Osteoblast (primary cell): ENCODE measurements at regions not wholly inside any gene's neighbourhood (a gene's known extent, or its start where the extent isn't known, plus 50 kb on each side); places are given as distances from the start of the nearest gene placed in this dataset.
A peak's percentile ranks its signal among the peaks of the same experiment; 100 is the strongest.

ENCODE experiments used
- DNase-seq: peaks from one replicate; pipeline ENCODE4 v3.0.0; 2011; ENCODE audit warnings: low spot score, mixed read lengths; ENCODE audit not compliant: insufficient read length; ENCODE audit errors: missing footprints
- H2AFZ ChIP-seq: 2 replicates; pipeline ENCODE4 v1.6.0; 2011; ENCODE audit warnings: mild to moderate bottlenecking, low read length
- H3K27ac ChIP-seq: 2 replicates; pipeline ENCODE4 v1.5.1; 2011; ENCODE audit warnings: mild to moderate bottlenecking, low read depth, low read length, moderate library complexity
- H3K27me3 ChIP-seq: 2 replicates; pipeline ENCODE4 v1.6.0; 2012; ENCODE audit warnings: mild to moderate bottlenecking, control low read depth, inconsistent platforms, low read length, moderate library complexity; ENCODE audit not compliant: insufficient read depth
- H3K36me3 ChIP-seq: 2 replicates; pipeline ENCODE4 v1.5.1; 2011; ENCODE audit warnings: mild to moderate bottlenecking, low read length, control low read depth, moderate library complexity; ENCODE audit not compliant: insufficient read depth
- H3K4me1 ChIP-seq: 2 replicates; pipeline ENCODE4 v1.5.1; 2011; ENCODE audit warnings: mild to moderate bottlenecking, low read length, control low read depth, moderate library complexity; ENCODE audit not compliant: insufficient read depth
- H3K4me2 ChIP-seq: 2 replicates; pipeline ENCODE4 v1.6.0; 2011; ENCODE audit warnings: mild to moderate bottlenecking, low read length; ENCODE audit not compliant: insufficient read depth
- H3K4me3 ChIP-seq: fragments of 200-600 bp; sonication (generic); 3 replicates; pipeline ENCODE4 v1.5.1; 2012; ENCODE audit warnings: mild to moderate bottlenecking, low read length, inconsistent platforms; ENCODE audit not compliant: insufficient read depth
- H3K79me2 ChIP-seq: 2 replicates; pipeline ENCODE4 v1.6.0; 2012; ENCODE audit warnings: mild to moderate bottlenecking, low read length, control low read depth, inconsistent platforms; ENCODE audit not compliant: insufficient read depth
- H3K9me3 ChIP-seq: 2 replicates; pipeline ENCODE4 v1.5.1; 2011; ENCODE audit warnings: low read depth, low read length, control low read depth
- H4K20me1 ChIP-seq: 2 replicates; pipeline ENCODE4 v1.6.0; 2012; ENCODE audit warnings: mild to moderate bottlenecking, low read length, control low read depth; ENCODE audit not compliant: insufficient read depth
- TF ChIP-seq, protein P1 (sequence below): IDR thresholded peaks from 2 replicates; pipeline ENCODE4 v1.5.1; 2011; ENCODE audit warnings: mild to moderate bottlenecking, low read depth, low read length, moderate library complexity; ENCODE audit errors: extremely low read depth

DNA sequence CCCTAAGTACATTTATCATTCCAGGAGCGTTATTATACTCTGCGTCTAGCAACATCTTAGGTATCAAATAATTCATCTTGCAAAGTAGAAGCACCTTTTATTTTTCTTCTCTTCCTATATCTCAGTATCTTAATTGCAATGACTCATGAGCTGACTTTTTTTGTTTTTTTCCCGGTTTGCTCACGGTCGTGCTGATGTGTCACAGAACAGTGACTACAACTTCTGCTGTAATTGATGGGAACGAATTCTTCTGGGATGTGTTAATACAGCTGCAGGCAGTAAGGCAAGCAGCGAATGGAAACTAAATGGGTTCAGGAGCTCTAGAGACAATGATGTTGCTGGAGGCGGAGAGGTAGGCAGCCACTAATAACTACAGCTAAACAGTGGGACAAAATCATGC, 89.8 kb upstream of the TMPRSS15 start:
- no peaks in the 10 kb centered on the region for H3K36me3 ChIP-seq
- no peak overlapping the region for H3K27ac ChIP-seq
- no peak overlapping the region for H3K4me2 ChIP-seq
- H3K79me2 ChIP-seq = no peaks in the 10 kb centered on the region
- no peaks in the 10 kb centered on the region for H4K20me1 ChIP-seq
- no peak overlapping the region for H3K4me3 ChIP-seq
- TF ChIP-seq, protein P1, sequence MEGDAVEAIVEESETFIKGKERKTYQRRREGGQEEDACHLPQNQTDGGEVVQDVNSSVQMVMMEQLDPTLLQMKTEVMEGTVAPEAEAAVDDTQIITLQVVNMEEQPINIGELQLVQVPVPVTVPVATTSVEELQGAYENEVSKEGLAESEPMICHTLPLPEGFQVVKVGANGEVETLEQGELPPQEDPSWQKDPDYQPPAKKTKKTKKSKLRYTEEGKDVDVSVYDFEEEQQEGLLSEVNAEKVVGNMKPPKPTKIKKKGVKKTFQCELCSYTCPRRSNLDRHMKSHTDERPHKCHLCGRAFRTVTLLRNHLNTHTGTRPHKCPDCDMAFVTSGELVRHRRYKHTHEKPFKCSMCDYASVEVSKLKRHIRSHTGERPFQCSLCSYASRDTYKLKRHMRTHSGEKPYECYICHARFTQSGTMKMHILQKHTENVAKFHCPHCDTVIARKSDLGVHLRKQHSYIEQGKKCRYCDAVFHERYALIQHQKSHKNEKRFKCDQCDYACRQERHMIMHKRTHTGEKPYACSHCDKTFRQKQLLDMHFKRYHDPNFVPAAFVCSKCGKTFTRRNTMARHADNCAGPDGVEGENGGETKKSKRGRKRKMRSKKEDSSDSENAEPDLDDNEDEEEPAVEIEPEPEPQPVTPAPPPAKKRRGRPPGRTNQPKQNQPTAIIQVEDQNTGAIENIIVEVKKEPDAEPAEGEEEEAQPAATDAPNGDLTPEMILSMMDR = no peak
- no peaks in the 10 kb centered on the region for H3K4me1 ChIP-seq
- no peaks in the 10 kb centered on the region for H3K27me3 ChIP-seq
- no peak overlapping the region for H2AFZ ChIP-seq
- no peaks in the 10 kb centered on the region for H3K9me3 ChIP-seq
- no peak for DNase-seq

DNA sequence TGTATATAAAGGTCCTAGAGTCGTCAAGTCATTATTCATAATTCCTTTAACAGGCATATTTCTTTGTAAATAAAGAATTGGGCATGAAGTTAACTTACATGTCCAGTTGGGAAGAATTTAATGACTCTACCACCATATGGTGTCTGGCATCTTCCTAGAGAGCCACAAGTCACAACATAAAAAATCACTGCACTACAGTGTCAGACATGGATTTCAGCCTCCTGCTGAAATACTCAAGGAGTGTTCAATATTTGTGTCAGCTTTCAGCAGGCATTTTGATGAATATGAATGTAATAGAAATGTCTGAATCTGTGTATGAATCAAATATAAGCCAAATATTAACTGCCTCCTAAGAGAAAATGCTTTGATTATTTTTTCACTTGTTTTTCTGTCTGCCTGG, 91.9 kb upstream of the TMPRSS15 start:
- no peaks in the 10 kb centered on the region for H3K9me3 ChIP-seq
- H4K20me1 ChIP-seq = no peaks in the 10 kb centered on the region
- H3K4me2 ChIP-seq = no peak overlapping the region
- TF ChIP-seq, protein P1 = no peak
- H3K27ac ChIP-seq = no peak overlapping the region
- H3K36me3 ChIP-seq = no peaks in the 10 kb centered on the region
- H2AFZ ChIP-seq = no peak overlapping the region
- no peak overlapping the region for H3K4me3 ChIP-seq
- no peaks in the 10 kb centered on the region for H3K4me1 ChIP-seq
- no peak for DNase-seq
- H3K27me3 ChIP-seq = no peaks in the 10 kb centered on the region
- H3K79me2 ChIP-seq = no peaks in the 10 kb centered on the region

DNA sequence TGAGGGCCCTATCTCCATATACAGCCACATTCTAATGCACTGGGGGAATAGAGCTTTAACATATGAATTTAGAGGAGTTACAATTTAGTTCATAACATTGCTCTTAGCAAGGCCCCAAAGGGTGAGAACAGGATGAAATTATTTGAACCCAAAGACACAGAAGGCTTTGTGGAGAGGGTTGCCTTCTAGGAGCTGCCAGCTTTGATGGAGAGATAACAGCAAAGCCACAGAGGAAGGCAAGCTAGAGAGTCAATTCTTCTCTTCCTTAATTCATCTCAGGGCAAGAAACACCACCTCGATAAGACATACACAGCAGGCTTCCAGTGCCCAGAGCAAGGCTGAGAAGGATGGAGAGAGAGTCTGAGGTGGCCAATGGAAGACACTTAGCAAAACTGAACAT, 94.8 kb upstream of the TMPRSS15 start:
- H3K4me2 ChIP-seq = no peak overlapping the region
- no peaks in the 10 kb centered on the region for H3K36me3 ChIP-seq
- no peak for DNase-seq
- H3K27me3 ChIP-seq = no peaks in the 10 kb centered on the region
- no peaks in the 10 kb centered on the region for H4K20me1 ChIP-seq
- H3K4me1 ChIP-seq = no peaks in the 10 kb centered on the region
- no peak overlapping the region for H3K27ac ChIP-seq
- TF ChIP-seq, protein P1 = no peak
- H3K4me3 ChIP-seq = no peak overlapping the region
- H3K79me2 ChIP-seq = no peaks in the 10 kb centered on the region
- no peak overlapping the region for H2AFZ ChIP-seq
- H3K9me3 ChIP-seq = no peaks in the 10 kb centered on the region

DNA sequence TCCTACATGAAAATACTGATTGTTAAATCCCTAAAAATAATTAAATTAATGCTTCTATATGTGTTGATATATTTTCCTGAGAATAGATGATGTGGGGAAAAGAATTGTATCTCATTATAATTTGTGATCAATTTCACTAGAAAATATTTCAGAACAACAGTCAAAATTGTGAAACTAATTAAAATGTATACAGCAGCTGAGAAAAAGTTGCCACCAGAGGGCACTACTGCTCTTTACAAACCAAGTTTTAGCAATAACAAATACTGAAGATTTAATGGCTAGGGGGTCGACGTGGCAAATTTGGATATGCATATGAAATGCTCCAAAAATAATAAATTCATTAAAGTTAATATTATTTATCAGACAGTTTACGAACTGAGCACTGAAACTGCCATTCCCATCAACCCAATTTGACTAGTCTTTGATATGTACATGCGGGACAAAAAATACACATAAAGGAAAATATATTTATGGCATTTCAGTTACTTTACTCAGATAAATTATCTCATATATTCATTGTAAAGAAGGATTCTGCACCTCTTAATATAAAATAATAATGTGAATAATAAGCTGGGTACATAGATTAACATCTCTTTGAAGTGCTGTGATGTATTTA, 96.3 kb upstream of the TMPRSS15 start:
- no peaks in the 10 kb centered on the region for H3K9me3 ChIP-seq
- H3K27me3 ChIP-seq = no peaks in the 10 kb centered on the region
- no peak overlapping the region for H3K27ac ChIP-seq
- H3K36me3 ChIP-seq = no peaks in the 10 kb centered on the region
- DNase-seq = no peak
- no peaks in the 10 kb centered on the region for H3K79me2 ChIP-seq
- no peak overlapping the region for H2AFZ ChIP-seq
- no peak overlapping the region for H3K4me3 ChIP-seq
- no peaks in the 10 kb centered on the region for H4K20me1 ChIP-seq
- no peaks in the 10 kb centered on the region for H3K4me1 ChIP-seq
- H3K4me2 ChIP-seq = no peak overlapping the region
- TF ChIP-seq, protein P1 = peak; percentile 41
